GM12878 (cell line): ENCODE measurements at regions not wholly inside any gene's neighbourhood (a gene's known extent, or its start where the extent isn't known, plus 50 kb on each side); places are given as distances from the start of the nearest gene placed in this dataset.

Experiments used
- ATAC-seq: fragments of 200-7000 bp; cut with Tn5 transposase; 3 replicates; pipeline ENCODE4 v1.9.1; 2020; ENCODE audit warnings: mild to moderate bottlenecking, moderate library complexity
- BruUV-seq: library from RNA; stranded (reverse); fragments of 400-500 nt; replicated peaks from 2 replicates; lab custom pipeline; 2021; lab: Mats Ljungman, UMichigan
- CTCF ChIA-PET: fragments of 300-600 bp; sonication (Branson Sonifier 250); formaldehyde crosslinking; extraction: SDS; loops from one replicate; lab custom pipeline; 2021; ENCODE audit warnings: inconsistent platforms; lab: Yijun Ruan, JAX
- POLR2A ChIA-PET: fragments of 350-600 bp; formaldehyde crosslinking; extraction: SDS; loops from one replicate; lab custom pipeline; 2021; ENCODE audit warnings: inconsistent platforms; lab: Charles Lee
- RAD21 ChIA-PET: fragments of 300-600 bp; sonication (Branson Sonifier 250); formaldehyde crosslinking; loops from one replicate; lab custom pipeline; 2023; ENCODE audit warnings: antibody characterized with exemption; ENCODE audit not compliant: unreplicated experiment; lab: Charles Lee
- SMC1A ChIA-PET: fragments of 300-600 bp; sonication (Branson Sonifier 250); formaldehyde crosslinking; loops from one replicate; lab custom pipeline; 2023; ENCODE audit not compliant: unreplicated experiment, uncharacterized antibody; lab: Charles Lee
- DNase-seq: peaks from one replicate; pipeline ENCODE4 v3.0.0-alpha.2; 2011; ENCODE audit warnings: low read depth, low spot score
- FAIRE-seq: peaks from 3 replicates; lab custom pipeline; 2011; peaks lifted over from hg19 to GRCh38; lab: Jason Lieb, UNC
- H2AFZ ChIP-seq: 2 replicates; pipeline ENCODE4 v1.6.0; 2011; ENCODE audit warnings: low read depth, low read length, control low read depth; ENCODE audit not compliant: control insufficient read depth
- H3K27ac ChIP-seq: 2 replicates; pipeline ENCODE4 v1.5.1; 2011; ENCODE audit warnings: control low read depth; ENCODE audit not compliant: control insufficient read depth, insufficient read depth
- H3K27me3 ChIP-seq, 2 experiments: replicated peaks in 1 of 2; 2 replicates each; pipeline versions ENCODE4 v1.6.0 to v1.6.1; 2011; ENCODE audit warnings: low read length in 1 of 2; ENCODE audit not compliant: control insufficient read depth in 2 of 2, insufficient read depth in 2 of 2
- H3K36me3 ChIP-seq, 2 experiments: 2 replicates each; pipeline ENCODE4 v1.5.1; 2011; ENCODE audit warnings: low read length in 1 of 2; ENCODE audit not compliant: control insufficient read depth in 2 of 2, insufficient read depth in 2 of 2
- H3K4me1 ChIP-seq: 2 replicates; pipeline ENCODE4 v1.6.1; 2011; ENCODE audit warnings: mild to moderate bottlenecking, low read length, moderate library complexity, mixed read lengths; ENCODE audit not compliant: control insufficient read depth, insufficient read depth
- H3K4me2 ChIP-seq: 2 replicates; pipeline ENCODE4 v1.6.0; 2011; ENCODE audit warnings: control low read depth; ENCODE audit not compliant: control insufficient read depth, insufficient read depth
- H3K4me3 ChIP-seq: fragments of 200-600 bp; sonication (generic); 2 replicates; pipeline ENCODE4 v1.5.1; 2016
- H3K79me2 ChIP-seq: 2 replicates; pipeline ENCODE4 v1.6.0; 2011; ENCODE audit warnings: low read length; ENCODE audit not compliant: control insufficient read depth, insufficient read depth
- H3K9ac ChIP-seq: 2 replicates; pipeline ENCODE4 v1.8.0; 2011; ENCODE audit warnings: low read length, control low read depth, mixed read lengths; ENCODE audit not compliant: control insufficient read depth, insufficient read depth
- H3K9me3 ChIP-seq: replicated peaks from 3 replicates; pipeline ENCODE4 v1.5.1; 2011; ENCODE audit warnings: mild to moderate bottlenecking, low read length; ENCODE audit not compliant: control insufficient read depth, insufficient read depth
- H4K20me1 ChIP-seq: 2 replicates; pipeline ENCODE4 v1.6.0; 2011; ENCODE audit not compliant: control insufficient read depth, insufficient read depth
- CBX5 ChIP-seq: sonication (generic); IDR thresholded peaks from 2 replicates; pipeline ENCODE4 v1.6.1; 2016; ENCODE audit warnings: low read depth, moderate library complexity, mild to moderate bottlenecking, inconsistent platforms
- CHD1 ChIP-seq: IDR thresholded peaks from 2 replicates; pipeline ENCODE4 v1.6.1; 2012; ENCODE audit warnings: low read depth, low read length, improper control_type of control experiment
- PAX5 ChIP-seq: IDR thresholded peaks from 2 replicates; pipeline ENCODE4 v1.6.1; 2011; ENCODE audit warnings: low read depth, low read length, borderline replicate concordance
- STAT3 ChIP-seq: IDR thresholded peaks from 2 replicates; pipeline ENCODE4 v1.6.1; 2011; ENCODE audit warnings: low read depth, low read length, improper control_type of control experiment
- WGBS: methylation state at CpG from one replicate; pipeline ENCODE4 v1.1.6; 2016; ENCODE audit warnings: low lambda C conversion rate; ENCODE audit not compliant: insufficient replicate concordance, insufficient coverage; ENCODE audit errors: missing lambda C conversion rate; 5-methylcytosine and 5-hydroxymethylcytosine counted together
- in situ Hi-C: fragments of 300-500 bp; cut with MboI; formaldehyde crosslinking; loops from 9 replicates; pipeline ENCODE4 v1.14.3; 2018; ENCODE audit warnings: mixed read lengths
- intact Hi-C: fragments of 100-400 bp; cut with micrococcal nuclease; formaldehyde crosslinking; loops from one replicate; pipeline ENCODE4 v1.14.2; 2022; ENCODE audit not compliant: unreplicated experiment
- TF ChIP-seq, protein P1 (sequence below): IDR thresholded peaks from 2 replicates; pipeline ENCODE4 v1.6.1; 2012; ENCODE audit warnings: improper control_type of control experiment, low read depth, low read length; ENCODE audit not compliant: insufficient replicate concordance
- TF ChIP-seq, protein P2 (sequence below): fragments of 450-650 bp; formaldehyde crosslinking; IDR thresholded peaks from 2 replicates; pipeline ENCODE4 v1.4.0; 2022; ENCODE audit warnings: mild to moderate bottlenecking, moderate library complexity

DNA sequence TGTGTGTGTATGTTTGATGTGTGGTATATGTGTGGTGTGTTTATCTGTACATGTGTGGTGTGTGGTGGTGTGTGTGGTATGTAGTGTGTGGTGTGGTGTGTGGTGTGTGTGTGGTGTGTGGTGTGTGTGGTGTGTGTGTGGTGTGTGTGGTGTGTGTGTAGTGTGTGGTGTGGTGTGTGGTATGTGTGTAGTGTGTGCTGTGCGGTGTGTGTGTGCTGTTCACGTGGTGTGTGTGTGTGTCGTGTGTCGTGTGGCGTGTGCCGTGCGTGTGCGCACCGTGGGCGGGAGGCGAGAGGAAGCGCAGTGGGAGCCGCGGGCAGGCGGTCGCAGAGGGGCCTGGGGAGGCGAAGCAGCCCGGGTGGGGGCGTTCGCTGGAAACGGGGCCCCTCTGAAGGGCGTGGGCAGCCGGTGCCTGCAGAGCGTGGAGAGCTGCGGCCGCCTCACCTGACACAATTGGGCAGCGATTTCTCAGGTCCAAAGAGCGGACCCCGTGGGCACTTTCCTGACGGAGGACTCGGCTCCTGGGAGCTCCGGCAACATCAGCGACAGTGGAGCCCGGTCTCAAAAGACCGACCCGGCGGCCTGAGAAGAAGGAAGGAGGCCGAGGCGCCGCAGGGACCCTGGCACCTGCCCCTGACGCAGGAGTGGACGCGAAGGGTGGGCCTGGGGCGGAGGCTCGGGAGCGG, 741.1 kb upstream of the SALL3 start:
- in situ Hi-C loops: no loop called here

More for the DNA sequence above, 741.1 kb upstream of the SALL3 start:
- ATAC-seq: no peak
- Histone ChIP-seq H3K79me2 (no peaks in the 10 kb centered on the region), H3K9me3 (no peaks in the 10 kb centered on the region; the same call in 2 of the 3 replicates), H3K36me3 (no peaks in the 10 kb centered on the region), H3K4me3 (no peak overlapping the region), H3K27ac (no peak overlapping the region), H3K4me2 (no peak overlapping the region), H3K27me3 (no peaks in the 10 kb centered on the region), H3K4me1 (no peaks in the 10 kb centered on the region), H4K20me1 (no peaks in the 10 kb centered on the region)
- 89% methylated on average over 26 of the region's 46 CpGs for WGBS
- POLR2A ChIA-PET: no interaction called here
- FAIRE-seq: peak; percentile 59
- CTCF ChIA-PET: no interaction called here
- BruUV-seq: no TSS peak
- RAD21 ChIA-PET: no interaction called here
- SMC1A ChIA-PET: no interaction called here
- TF ChIP-seq PAX5: no peak
- TF ChIP-seq, protein P1, sequence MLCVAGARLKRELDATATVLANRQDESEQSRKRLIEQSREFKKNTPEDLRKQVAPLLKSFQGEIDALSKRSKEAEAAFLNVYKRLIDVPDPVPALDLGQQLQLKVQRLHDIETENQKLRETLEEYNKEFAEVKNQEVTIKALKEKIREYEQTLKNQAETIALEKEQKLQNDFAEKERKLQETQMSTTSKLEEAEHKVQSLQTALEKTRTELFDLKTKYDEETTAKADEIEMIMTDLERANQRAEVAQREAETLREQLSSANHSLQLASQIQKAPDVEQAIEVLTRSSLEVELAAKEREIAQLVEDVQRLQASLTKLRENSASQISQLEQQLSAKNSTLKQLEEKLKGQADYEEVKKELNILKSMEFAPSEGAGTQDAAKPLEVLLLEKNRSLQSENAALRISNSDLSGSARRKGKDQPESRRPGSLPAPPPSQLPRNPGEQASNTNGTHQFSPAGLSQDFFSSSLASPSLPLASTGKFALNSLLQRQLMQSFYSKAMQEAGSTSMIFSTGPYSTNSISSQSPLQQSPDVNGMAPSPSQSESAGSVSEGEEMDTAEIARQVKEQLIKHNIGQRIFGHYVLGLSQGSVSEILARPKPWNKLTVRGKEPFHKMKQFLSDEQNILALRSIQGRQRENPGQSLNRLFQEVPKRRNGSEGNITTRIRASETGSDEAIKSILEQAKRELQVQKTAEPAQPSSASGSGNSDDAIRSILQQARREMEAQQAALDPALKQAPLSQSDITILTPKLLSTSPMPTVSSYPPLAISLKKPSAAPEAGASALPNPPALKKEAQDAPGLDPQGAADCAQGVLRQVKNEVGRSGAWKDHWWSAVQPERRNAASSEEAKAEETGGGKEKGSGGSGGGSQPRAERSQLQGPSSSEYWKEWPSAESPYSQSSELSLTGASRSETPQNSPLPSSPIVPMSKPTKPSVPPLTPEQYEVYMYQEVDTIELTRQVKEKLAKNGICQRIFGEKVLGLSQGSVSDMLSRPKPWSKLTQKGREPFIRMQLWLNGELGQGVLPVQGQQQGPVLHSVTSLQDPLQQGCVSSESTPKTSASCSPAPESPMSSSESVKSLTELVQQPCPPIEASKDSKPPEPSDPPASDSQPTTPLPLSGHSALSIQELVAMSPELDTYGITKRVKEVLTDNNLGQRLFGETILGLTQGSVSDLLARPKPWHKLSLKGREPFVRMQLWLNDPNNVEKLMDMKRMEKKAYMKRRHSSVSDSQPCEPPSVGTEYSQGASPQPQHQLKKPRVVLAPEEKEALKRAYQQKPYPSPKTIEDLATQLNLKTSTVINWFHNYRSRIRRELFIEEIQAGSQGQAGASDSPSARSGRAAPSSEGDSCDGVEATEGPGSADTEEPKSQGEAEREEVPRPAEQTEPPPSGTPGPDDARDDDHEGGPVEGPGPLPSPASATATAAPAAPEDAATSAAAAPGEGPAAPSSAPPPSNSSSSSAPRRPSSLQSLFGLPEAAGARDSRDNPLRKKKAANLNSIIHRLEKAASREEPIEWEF: no peak
- TF ChIP-seq, protein P2, sequence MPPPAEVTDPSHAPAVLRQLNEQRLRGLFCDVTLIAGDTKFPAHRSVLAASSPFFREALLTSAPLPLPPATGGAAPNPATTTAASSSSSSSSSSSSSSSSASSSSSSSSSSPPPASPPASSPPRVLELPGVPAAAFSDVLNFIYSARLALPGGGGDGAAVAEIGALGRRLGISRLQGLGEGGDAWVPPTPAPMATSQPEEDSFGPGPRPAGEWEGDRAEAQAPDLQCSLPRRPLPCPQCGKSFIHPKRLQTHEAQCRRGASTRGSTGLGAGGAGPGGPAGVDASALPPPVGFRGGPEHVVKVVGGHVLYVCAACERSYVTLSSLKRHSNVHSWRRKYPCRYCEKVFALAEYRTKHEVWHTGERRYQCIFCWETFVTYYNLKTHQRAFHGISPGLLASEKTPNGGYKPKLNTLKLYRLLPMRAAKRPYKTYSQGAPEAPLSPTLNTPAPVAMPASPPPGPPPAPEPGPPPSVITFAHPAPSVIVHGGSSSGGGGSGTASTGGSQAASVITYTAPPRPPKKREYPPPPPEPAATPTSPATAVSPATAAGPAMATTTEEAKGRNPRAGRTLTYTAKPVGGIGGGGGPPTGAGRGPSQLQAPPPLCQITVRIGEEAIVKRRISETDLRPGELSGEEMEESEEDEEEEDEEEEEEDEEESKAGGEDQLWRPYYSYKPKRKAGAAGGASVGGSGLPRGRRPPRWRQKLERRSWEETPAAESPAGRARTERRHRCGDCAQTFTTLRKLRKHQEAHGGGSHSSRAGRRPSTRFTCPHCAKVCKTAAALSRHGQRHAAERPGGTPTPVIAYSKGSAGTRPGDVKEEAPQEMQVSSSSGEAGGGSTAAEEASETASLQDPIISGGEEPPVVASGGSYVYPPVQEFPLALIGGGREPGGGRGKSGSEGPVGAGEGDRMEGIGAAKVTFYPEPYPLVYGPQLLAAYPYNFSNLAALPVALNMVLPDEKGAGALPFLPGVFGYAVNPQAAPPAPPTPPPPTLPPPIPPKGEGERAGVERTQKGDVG (CRISPR knock-in tag): no peak
- TF ChIP-seq STAT3: no peak
- TF ChIP-seq CHD1: no peak
- no peak for TF ChIP-seq CBX5
- TF ChIP-seq, all 136 proteins: peak for 0
- no peak overlapping the region for H2AFZ ChIP-seq
- H3K9ac ChIP-seq: no peak overlapping the region
- intact Hi-C loops: no loop called here
- DNase-seq: no peak
